OCI-LY3 (cell line): ENCODE measurements at regions not wholly inside any gene's neighbourhood (a gene's known extent, or its start where the extent isn't known, plus 50 kb on each side); places are given as distances from the start of the nearest gene placed in this dataset.

Source experiments
- EZH2phosphoT487 ChIP-seq: fragments of 200-600 bp; shearing (Covaris generic); IDR thresholded peaks from 2 replicates; pipeline ENCODE4 v1.6.1; 2018; ENCODE audit warnings: antibody characterized with exemption, mixed run types, low read depth
- TF ChIP-seq, protein P1 (sequence below): fragments of 200-600, 300-600 bp; sonication (generic); IDR thresholded peaks from 2 replicates; pipeline ENCODE4 v1.5.1; 2014; ENCODE audit warnings: antibody characterized with exemption, low read length, low read depth

DNA sequence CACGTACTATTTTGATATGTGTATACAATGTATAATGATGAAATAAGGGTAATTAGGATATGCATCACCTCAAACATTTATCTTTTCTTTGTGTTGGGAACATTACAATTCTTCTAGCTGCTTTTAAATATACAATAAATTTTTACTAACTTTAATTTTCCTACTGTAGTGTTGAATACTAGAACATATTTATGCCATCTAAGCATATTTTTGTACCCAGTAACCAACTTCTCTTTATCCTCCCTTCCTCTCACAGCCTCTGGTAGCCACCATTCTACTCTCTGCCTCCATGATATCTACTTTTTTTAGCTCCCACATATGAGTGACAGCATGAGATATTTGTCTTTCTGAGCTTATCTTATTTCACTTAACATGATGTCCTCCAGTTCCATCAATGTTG, 468.0 kb downstream of the COL11A1 start:
- TF ChIP-seq, protein P1, sequence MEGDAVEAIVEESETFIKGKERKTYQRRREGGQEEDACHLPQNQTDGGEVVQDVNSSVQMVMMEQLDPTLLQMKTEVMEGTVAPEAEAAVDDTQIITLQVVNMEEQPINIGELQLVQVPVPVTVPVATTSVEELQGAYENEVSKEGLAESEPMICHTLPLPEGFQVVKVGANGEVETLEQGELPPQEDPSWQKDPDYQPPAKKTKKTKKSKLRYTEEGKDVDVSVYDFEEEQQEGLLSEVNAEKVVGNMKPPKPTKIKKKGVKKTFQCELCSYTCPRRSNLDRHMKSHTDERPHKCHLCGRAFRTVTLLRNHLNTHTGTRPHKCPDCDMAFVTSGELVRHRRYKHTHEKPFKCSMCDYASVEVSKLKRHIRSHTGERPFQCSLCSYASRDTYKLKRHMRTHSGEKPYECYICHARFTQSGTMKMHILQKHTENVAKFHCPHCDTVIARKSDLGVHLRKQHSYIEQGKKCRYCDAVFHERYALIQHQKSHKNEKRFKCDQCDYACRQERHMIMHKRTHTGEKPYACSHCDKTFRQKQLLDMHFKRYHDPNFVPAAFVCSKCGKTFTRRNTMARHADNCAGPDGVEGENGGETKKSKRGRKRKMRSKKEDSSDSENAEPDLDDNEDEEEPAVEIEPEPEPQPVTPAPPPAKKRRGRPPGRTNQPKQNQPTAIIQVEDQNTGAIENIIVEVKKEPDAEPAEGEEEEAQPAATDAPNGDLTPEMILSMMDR = no peak
- no peak for TF ChIP-seq EZH2phosphoT487
